ENCODE measurements at regions not wholly inside any gene's neighbourhood (a gene's known extent, or its start where the extent isn't known, plus 50 kb on each side); places are given as distances from the start of the nearest gene placed in this dataset.
"Not testable (repeated sequence)": the region's sequence is repeated elsewhere in the genome, so short reads cannot be mapped to it uniquely, and the experiment has no call there.

DNA sequence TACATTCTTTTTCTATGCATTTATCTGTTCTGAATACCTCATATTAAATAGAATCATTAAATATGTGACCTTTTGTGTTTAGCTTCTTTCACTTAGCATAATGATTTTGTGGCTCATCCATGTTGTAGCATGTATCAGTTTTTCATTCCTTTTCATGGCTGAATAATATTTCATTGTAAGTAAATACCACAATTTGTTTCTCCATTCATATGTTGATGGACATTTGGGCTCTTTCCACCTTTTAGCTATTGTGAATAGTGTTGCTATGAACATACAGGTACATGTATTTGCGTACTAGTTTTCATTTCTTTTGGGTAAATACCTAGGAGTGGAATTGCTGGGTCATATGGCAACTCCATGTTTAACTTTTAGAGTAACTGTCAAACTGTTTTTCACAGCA lies 85.1 kb downstream of the GNL3L start:
- DNase-seq (no peak), ATAC-seq (ENCODE audit: low FRiP score) (no peak)
- Histone ChIP-seq H3K36me3 (ENCODE audit: control insufficient read depth in 1 of 2, insufficient read depth in 2 of 2, low read length in 1 of 2) (no peaks in the 10 kb centered on the region), H3K27ac (ENCODE audit: low read depth in 1 of 2, low read length in 2 of 2) (no peak overlapping the region), H3K4me3 (ENCODE audit: low read length in 2 of 2) (no peak overlapping the region), H3K27me3 (ENCODE audit: control insufficient read depth in 1 of 2, insufficient read depth in 2 of 2, low read length in 1 of 2) (no peaks in the 10 kb centered on the region), H3K4me1 (ENCODE audit: control insufficient read depth in 1 of 2, insufficient read depth in 2 of 2, low read length in 2 of 2) (no peaks in the 10 kb centered on the region), H3K9me3 (ENCODE audit: control insufficient read depth, low read length) (no peaks in the 10 kb centered on the region)
- intact Hi-C loops (cut with DNase I), result no loop called here
- 88 to 100% methylated on average over 1 of the region's 1 CpG for WGBS, 2 donors

GRCh38 chrX:54633641-54634040 lies 103.6 kb downstream of the GNL3L start:
- Histone ChIP-seq H3K4me3 (ENCODE audit: low read length in 2 of 2) (no peak overlapping the region), H3K27ac (ENCODE audit: low read depth in 1 of 2, low read length in 2 of 2) (no peak overlapping the region), H3K4me1 (ENCODE audit: control insufficient read depth in 1 of 2, insufficient read depth in 2 of 2, low read length in 2 of 2) (no peaks in the 10 kb centered on the region), H3K27me3 (ENCODE audit: control insufficient read depth in 1 of 2, insufficient read depth in 2 of 2, low read length in 1 of 2) (no peaks in the 10 kb centered on the region), H3K36me3 (ENCODE audit: control insufficient read depth in 1 of 2, insufficient read depth in 2 of 2, low read length in 1 of 2) (no peaks in the 10 kb centered on the region), H3K9me3 (ENCODE audit: control insufficient read depth, low read length) (no peaks in the 10 kb centered on the region)
- DNase-seq, result no peak
- intact Hi-C loops (cut with DNase I), result no loop called here
- ATAC-seq (ENCODE audit: low FRiP score), result no peak
- 18 to 39% methylated on average over 3 of the region's 3 CpGs for WGBS, 2 donors

DNA sequence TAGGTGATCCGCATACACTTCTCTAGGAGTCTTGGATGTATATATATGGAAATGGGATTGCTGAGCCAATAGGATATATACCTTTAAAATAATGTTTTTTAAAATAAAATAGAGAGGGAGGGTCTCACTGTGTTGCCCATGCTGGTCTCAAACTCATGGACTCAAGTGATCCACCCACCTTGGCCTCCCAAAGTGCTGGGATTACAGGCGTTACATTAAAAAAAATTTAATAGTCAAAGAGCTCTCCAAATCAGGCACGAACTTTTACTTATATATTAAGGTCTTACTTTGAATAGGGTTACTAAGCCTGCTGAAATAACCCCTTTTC lies 109.0 kb downstream of the GNL3L start:
- whole genome bisulfite sequencing, 2 donors, result 35 to 51% methylated on average over 3 of the region's 3 CpGs
- Histone ChIP-seq H3K4me3 (ENCODE audit: low read length in 2 of 2) (no peak overlapping the region), H3K27ac (ENCODE audit: low read depth in 1 of 2, low read length in 2 of 2) (peak overlapping the region in 1 of 2 donors; percentile 71), H3K27me3 (ENCODE audit: control insufficient read depth in 1 of 2, insufficient read depth in 2 of 2, low read length in 1 of 2) (no peaks in the 10 kb centered on the region), H3K9me3 (ENCODE audit: control insufficient read depth, low read length) (no peaks in the 10 kb centered on the region), H3K4me1 (ENCODE audit: control insufficient read depth in 1 of 2, insufficient read depth in 2 of 2, low read length in 2 of 2) (no peaks in the 10 kb centered on the region), H3K36me3 (ENCODE audit: control insufficient read depth in 1 of 2, insufficient read depth in 2 of 2, low read length in 1 of 2) (no peaks in the 10 kb centered on the region)
- DNase-seq (no peak), ATAC-seq (ENCODE audit: low FRiP score) (no peak)
- intact Hi-C loops (cut with DNase I), result loop anchor here in 1 of 2 donors (2.0 to 5.0 kb wide), 2 partner anchors 170 to 363 kb away; partner anchors contain the start of gene APEX2

GRCh38 chrX:54639346-54640102 lies 109.5 kb downstream of the GNL3L start:
- Histone ChIP-seq H3K27me3 (ENCODE audit: control insufficient read depth in 1 of 2, insufficient read depth in 2 of 2, low read length in 1 of 2) (no peaks in the 10 kb centered on the region), H3K36me3 (ENCODE audit: control insufficient read depth in 1 of 2, insufficient read depth in 2 of 2, low read length in 1 of 2) (no peaks in the 10 kb centered on the region), H3K4me3 (ENCODE audit: low read length in 2 of 2) (no peak overlapping the region), H3K27ac (ENCODE audit: low read depth in 1 of 2, low read length in 2 of 2) (peak overlapping the region; percentile 49 to 68), H3K9me3 (ENCODE audit: control insufficient read depth, low read length) (no peaks in the 10 kb centered on the region), H3K4me1 (ENCODE audit: control insufficient read depth in 1 of 2, insufficient read depth in 2 of 2, low read length in 2 of 2) (no peaks in the 10 kb centered on the region)
- DNase-seq (peak; percentile 97 to 98), ATAC-seq (ENCODE audit: low FRiP score) (peak; percentile 98)
- intact Hi-C loops (cut with DNase I), result loop anchor here (2.0 to 5.0 kb wide), 3 partner anchors 169 to 418 kb away; partner anchors contain the start of gene APEX2 (in 1 of the 2)
- 0 to 32% methylated on average over 47 of the region's 47 CpGs for WGBS, 2 donors

GRCh38 chrX:54640103-54640690 lies 110.2 kb downstream of the GNL3L start:
- 19 to 42% methylated on average over 6 of the region's 6 CpGs for WGBS, 2 donors

GRCh38 chrX:54640736-54641135 lies 110.7 kb downstream of the GNL3L start:
- ATAC-seq (ENCODE audit: low FRiP score), result no peak
- no peak for DNase-seq
- Histone ChIP-seq H3K4me3 (ENCODE audit: low read length in 2 of 2) (no peak overlapping the region), H3K4me1 (ENCODE audit: control insufficient read depth in 1 of 2, insufficient read depth in 2 of 2, low read length in 2 of 2) (no peaks in the 10 kb centered on the region), H3K9me3 (ENCODE audit: control insufficient read depth, low read length) (no peaks in the 10 kb centered on the region), H3K27ac (ENCODE audit: low read depth in 1 of 2, low read length in 2 of 2) (peak overlapping the region in 1 of 2 donors; percentile 44), H3K36me3 (ENCODE audit: control insufficient read depth in 1 of 2, insufficient read depth in 2 of 2, low read length in 1 of 2) (no peaks in the 10 kb centered on the region), H3K27me3 (ENCODE audit: control insufficient read depth in 1 of 2, insufficient read depth in 2 of 2, low read length in 1 of 2) (no peaks in the 10 kb centered on the region)
- intact Hi-C loops (cut with DNase I), result loop anchor here in 1 of 2 donors (5.0 kb wide), 1 partner anchor 417 kb away; no protein-coding TSS in a partner anchor
- 61 to 63% methylated on average over 8 of the region's 8 CpGs for WGBS, 2 donors

More at GRCh38 chrX:54640103-54640690, 110.2 kb downstream of the GNL3L start:
- Histone ChIP-seq H3K9me3 (ENCODE audit: control insufficient read depth, low read length) (no peaks in the 10 kb centered on the region), H3K27ac (ENCODE audit: low read depth in 1 of 2, low read length in 2 of 2) (peak overlapping the region; percentile 49 to 68), H3K36me3 (ENCODE audit: control insufficient read depth in 1 of 2, insufficient read depth in 2 of 2, low read length in 1 of 2) (no peaks in the 10 kb centered on the region), H3K4me3 (ENCODE audit: low read length in 2 of 2) (peak overlapping the region in 1 of 2 donors; percentile 21), H3K4me1 (ENCODE audit: control insufficient read depth in 1 of 2, insufficient read depth in 2 of 2, low read length in 2 of 2) (no peaks in the 10 kb centered on the region), H3K27me3 (ENCODE audit: control insufficient read depth in 1 of 2, insufficient read depth in 2 of 2, low read length in 1 of 2) (no peaks in the 10 kb centered on the region)
- no peak for ATAC-seq (ENCODE audit: low FRiP score)
- no peak for DNase-seq
- intact Hi-C loops (cut with DNase I), result loop anchor here in 1 of 2 donors (5.0 kb wide), 1 partner anchor 417 kb away; no protein-coding TSS in a partner anchor

DNA sequence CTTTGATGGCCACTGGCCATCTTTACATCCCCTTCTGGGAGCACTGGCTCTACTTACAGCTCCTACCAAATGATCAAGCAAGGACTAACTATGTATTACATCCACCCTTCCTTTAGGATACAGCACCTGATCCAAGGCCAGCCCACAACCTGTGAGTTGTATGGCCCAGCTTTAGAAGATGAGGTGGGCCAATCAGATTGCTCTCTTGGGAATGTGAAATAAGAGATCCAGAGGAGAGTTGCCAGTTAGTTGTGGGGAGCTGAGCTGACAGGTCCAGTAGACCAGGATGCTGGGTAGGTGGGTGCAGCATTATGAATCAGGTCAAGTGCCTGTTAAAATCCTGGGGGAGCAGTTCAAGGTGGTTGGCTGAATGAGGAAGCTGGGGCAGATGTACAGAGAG lies 111.5 kb downstream of the GNL3L start:
- no peaks in the 10 kb centered on the region for H3K36me3 ChIP-seq (ENCODE audit: control insufficient read depth in 1 of 2, insufficient read depth in 2 of 2, low read length in 1 of 2)
- H3K9me3 ChIP-seq (ENCODE audit: control insufficient read depth, low read length), result no peaks in the 10 kb centered on the region
- DNase-seq (no peak), ATAC-seq (ENCODE audit: low FRiP score) (no peak)
- H3K4me1 ChIP-seq (ENCODE audit: control insufficient read depth in 1 of 2, insufficient read depth in 2 of 2, low read length in 2 of 2), result no peaks in the 10 kb centered on the region
- H3K4me3 ChIP-seq (ENCODE audit: low read length in 2 of 2), result no peak overlapping the region
- no peak overlapping the region for H3K27ac ChIP-seq (ENCODE audit: low read depth in 1 of 2, low read length in 2 of 2)
- no peaks in the 10 kb centered on the region for H3K27me3 ChIP-seq (ENCODE audit: control insufficient read depth in 1 of 2, insufficient read depth in 2 of 2, low read length in 1 of 2)
- intact Hi-C loops (cut with DNase I), result loop anchor here in 1 of 2 donors (5.0 kb wide), 1 partner anchor 416 kb away; no protein-coding TSS in a partner anchor

DNA sequence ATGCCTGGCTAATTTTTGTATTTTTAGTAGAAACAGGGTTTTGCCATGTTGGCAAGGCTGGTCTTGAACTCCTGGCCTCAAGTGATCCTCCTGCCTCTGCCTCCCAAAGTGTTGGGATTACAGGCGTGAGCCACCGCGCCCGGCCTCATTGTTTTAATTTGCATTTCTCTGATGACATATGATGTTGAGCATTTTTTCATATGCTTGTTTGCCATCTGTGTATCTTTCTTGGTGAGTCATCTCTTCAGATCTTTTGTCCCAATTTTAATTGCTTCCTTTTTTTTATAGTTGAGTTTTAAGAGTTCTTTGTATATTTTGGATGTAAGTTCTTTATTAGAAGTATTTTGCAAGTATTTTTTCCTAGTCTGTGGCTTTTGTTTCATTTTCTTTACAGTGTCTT lies 117.6 kb downstream of the GNL3L start:
- H3K4me1 ChIP-seq (ENCODE audit: control insufficient read depth in 1 of 2, insufficient read depth in 2 of 2, low read length in 2 of 2); intact Hi-C loops (cut with DNase I); H3K9me3 ChIP-seq (ENCODE audit: control insufficient read depth, low read length); H3K4me3 ChIP-seq (ENCODE audit: low read length in 2 of 2); DNase-seq; H3K27me3 ChIP-seq (ENCODE audit: control insufficient read depth in 1 of 2, insufficient read depth in 2 of 2, low read length in 1 of 2); ATAC-seq (ENCODE audit: low FRiP score); H3K27ac ChIP-seq (ENCODE audit: low read depth in 1 of 2, low read length in 2 of 2); H3K36me3 ChIP-seq (ENCODE audit: control insufficient read depth in 1 of 2, insufficient read depth in 2 of 2, low read length in 1 of 2): not testable (repeated sequence)
- 88 to 91% methylated on average over 4 of the region's 4 CpGs for WGBS, 2 donors

- Histone ChIP-seq H3K36me3 (ENCODE audit: control insufficient read depth in 1 of 2, insufficient read depth in 2 of 2, low read length in 1 of 2) (no peaks in the 10 kb centered on the region), H3K27me3 (ENCODE audit: control insufficient read depth in 1 of 2, insufficient read depth in 2 of 2, low read length in 1 of 2) (no peaks in the 10 kb centered on the region), H3K9me3 (ENCODE audit: control insufficient read depth, low read length) (no peaks in the 10 kb centered on the region), H3K4me3 (ENCODE audit: low read length in 2 of 2) (no peak overlapping the region), H3K27ac (ENCODE audit: low read depth in 1 of 2, low read length in 2 of 2) (no peak overlapping the region), H3K4me1 (ENCODE audit: control insufficient read depth in 1 of 2, insufficient read depth in 2 of 2, low read length in 2 of 2) (no peaks in the 10 kb centered on the region)
- WGBS, 2 donors, result 62 to 83% methylated on average over 2 of the region's 2 CpGs
- intact Hi-C loops (cut with DNase I), result no loop called here
- ATAC-seq (ENCODE audit: low FRiP score) (no peak), DNase-seq (no peak)
These were observed 129.5 kb downstream of the GNL3L start for GRCh38 chrX:54659547-54659946.
